Neural progenitor cell (in vitro differentiated cells): ENCODE measurements at regions not wholly inside any gene's neighbourhood (a gene's known extent, or its start where the extent isn't known, plus 50 kb on each side); places are given as distances from the start of the nearest gene placed in this dataset.

Experiments used
- DNase-seq: peaks from one replicate; pipeline ENCODE4 v3.0.0-alpha.2; 2016; ENCODE audit warnings: low spot score
- H2AFZ ChIP-seq: fragments of 200-600 bp; sonication (generic); replicated peaks from 2 replicates; pipeline ENCODE4 v1.6.1; 2016; ENCODE audit warnings: antibody characterized with exemption
- H3F3A ChIP-seq: fragments of 200-600 bp; sonication (generic); 2 replicates; pipeline ENCODE4 v1.6.1; 2016; ENCODE audit warnings: antibody characterized with exemption, low read depth
- H3K27ac ChIP-seq: fragments of 200-600 bp; sonication (generic); 2 replicates; pipeline ENCODE4 v1.5.1; 2016; ENCODE audit warnings: mild to moderate bottlenecking
- H3K27me3 ChIP-seq: fragments of 200-600 bp; sonication (generic); 2 replicates; pipeline ENCODE4 v1.6.1; 2016; ENCODE audit warnings: mild to moderate bottlenecking, moderate library complexity
- H3K36me3 ChIP-seq: fragments of 200-600 bp; sonication (generic); 2 replicates; pipeline ENCODE4 v1.5.1; 2016
- H3K4me1 ChIP-seq: fragments of 200-600 bp; sonication (generic); 2 replicates; pipeline ENCODE4 v1.6.1; 2016; ENCODE audit warnings: mixed run types
- H3K4me2 ChIP-seq: fragments of 200-600 bp; sonication (generic); 2 replicates; pipeline ENCODE4 v1.6.1; 2016
- H3K4me3 ChIP-seq: fragments of 200-600 bp; sonication (generic); 2 replicates; pipeline ENCODE4 v1.5.1; 2016
- H3K79me2 ChIP-seq: fragments of 200-600 bp; sonication (generic); 2 replicates; pipeline ENCODE4 v1.6.1; 2016; ENCODE audit warnings: low read depth
- H3K9ac ChIP-seq: fragments of 200-600 bp; sonication (generic); 2 replicates; pipeline ENCODE4 v1.6.1; 2016
- H3K9me3 ChIP-seq: fragments of 200-600 bp; sonication (generic); 2 replicates; pipeline ENCODE4 v1.5.1; 2016; ENCODE audit warnings: low read depth
- H4K20me1 ChIP-seq: fragments of 200-600 bp; sonication (generic); 2 replicates; pipeline ENCODE4 v1.6.1; 2016; ENCODE audit warnings: low read depth
- H3K27ac Mint-ChIP-seq: 3 replicates; pipeline ENCODE4 v1.8.0; 2021; ENCODE audit warnings: mixed read lengths
- H3K27me3 Mint-ChIP-seq: 2 replicates; pipeline ENCODE4 v1.8.0; 2022; ENCODE audit warnings: low read depth, mild to moderate bottlenecking, inconsistent platforms, moderate library complexity, mixed read lengths; ENCODE audit not compliant: insufficient read depth
- H3K36me3 Mint-ChIP-seq: 3 replicates; pipeline ENCODE4 v1.8.0; 2021; ENCODE audit warnings: mixed read lengths
- H3K4me1 Mint-ChIP-seq: 3 replicates; pipeline ENCODE4 v1.8.0; 2021; ENCODE audit warnings: mixed read lengths
- H3K4me3 Mint-ChIP-seq: 3 replicates; pipeline ENCODE4 v1.8.0; 2021; ENCODE audit warnings: mild to moderate bottlenecking, moderate library complexity, mixed read lengths
- H3K9me3 Mint-ChIP-seq: 3 replicates; pipeline ENCODE4 v1.8.0; 2020; ENCODE audit warnings: mixed read lengths
- EZH2 ChIP-seq: fragments of 200-600 bp; sonication (generic); IDR thresholded peaks from 2 replicates; pipeline ENCODE4 v1.6.1; 2017; ENCODE audit warnings: antibody characterized with exemption, mild to moderate bottlenecking, moderate library complexity
- EZH2phosphoT487 ChIP-seq: fragments of 200-600 bp; sonication (generic); IDR thresholded peaks from 2 replicates; pipeline ENCODE4 v1.6.1; 2017; ENCODE audit warnings: antibody characterized with exemption
- TF ChIP-seq, protein P1 (sequence below): fragments of 200-600 bp; sonication (generic); IDR thresholded peaks from 2 replicates; pipeline ENCODE4 v1.5.1; 2017; ENCODE audit warnings: antibody characterized with exemption, mild to moderate bottlenecking

DNA sequence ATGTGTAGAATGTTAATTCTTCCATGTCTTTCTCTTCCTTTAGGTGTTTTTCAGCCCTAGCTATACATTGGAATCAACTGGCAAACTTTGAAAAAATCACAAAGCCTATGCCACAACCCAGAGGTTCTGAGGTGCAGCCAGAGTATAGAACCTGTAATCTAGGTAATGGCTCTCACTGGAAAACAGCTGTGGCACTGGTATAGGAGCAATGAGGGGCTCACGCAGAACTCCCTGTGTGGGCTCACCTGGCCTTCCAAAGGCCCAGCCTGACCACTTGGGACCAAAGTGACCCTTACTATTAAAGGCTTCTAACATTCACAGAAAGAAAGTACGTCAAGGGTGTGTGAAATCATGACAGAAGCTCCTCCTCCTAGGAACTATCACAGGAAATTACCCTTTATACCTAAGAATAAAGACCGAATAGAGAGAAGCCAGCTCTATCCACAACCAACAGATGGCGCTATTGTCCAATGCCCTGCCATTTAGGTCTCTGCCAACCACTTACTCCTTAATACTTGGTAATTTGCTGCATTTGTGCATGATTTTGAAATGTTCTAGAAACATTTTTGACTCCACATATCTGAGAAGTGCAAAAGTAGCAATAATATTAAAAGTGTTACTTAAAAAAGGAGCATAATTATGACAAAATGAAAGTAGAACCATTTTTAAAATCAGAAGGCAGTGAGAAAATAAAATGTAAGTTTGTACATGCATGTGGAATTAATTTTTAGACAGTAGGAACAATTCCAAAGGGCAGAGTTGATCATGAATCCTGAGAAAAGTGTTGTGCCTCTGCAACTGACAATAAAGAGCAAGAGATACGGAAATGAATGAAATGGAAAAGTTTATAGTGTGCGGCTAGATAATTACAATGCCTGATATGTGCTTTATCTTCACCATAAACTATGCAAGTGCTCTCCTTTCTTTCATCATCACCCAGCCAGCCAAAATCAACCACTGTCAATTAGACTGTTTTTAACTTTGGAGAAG lies 93.1 kb upstream of the HAO2 start:
- Histone ChIP-seq H2AFZ (no peak overlapping the region), H3F3A (no peaks in the 10 kb centered on the region), H4K20me1 (no peaks in the 10 kb centered on the region), H3K9me3 (no peaks in the 10 kb centered on the region), H3K27me3 (no peaks in the 10 kb centered on the region), H3K4me1 (no peaks in the 10 kb centered on the region), H3K79me2 (no peaks in the 10 kb centered on the region), H3K27ac (no peak overlapping the region), H3K4me3 (no peak overlapping the region), H3K9ac (no peak overlapping the region), H3K4me2 (no peak overlapping the region), H3K36me3 (no peaks in the 10 kb centered on the region)
- H3K27ac Mint-ChIP-seq, result no peak overlapping the region
- H3K36me3 Mint-ChIP-seq, result no peaks in the 10 kb centered on the region
- peaks cover 2% of the 10 kb centered on the region for H3K27me3 Mint-ChIP-seq
- no peak overlapping the region for H3K4me3 Mint-ChIP-seq
- peak; percentile 79 for DNase-seq
- TF ChIP-seq, protein P1, sequence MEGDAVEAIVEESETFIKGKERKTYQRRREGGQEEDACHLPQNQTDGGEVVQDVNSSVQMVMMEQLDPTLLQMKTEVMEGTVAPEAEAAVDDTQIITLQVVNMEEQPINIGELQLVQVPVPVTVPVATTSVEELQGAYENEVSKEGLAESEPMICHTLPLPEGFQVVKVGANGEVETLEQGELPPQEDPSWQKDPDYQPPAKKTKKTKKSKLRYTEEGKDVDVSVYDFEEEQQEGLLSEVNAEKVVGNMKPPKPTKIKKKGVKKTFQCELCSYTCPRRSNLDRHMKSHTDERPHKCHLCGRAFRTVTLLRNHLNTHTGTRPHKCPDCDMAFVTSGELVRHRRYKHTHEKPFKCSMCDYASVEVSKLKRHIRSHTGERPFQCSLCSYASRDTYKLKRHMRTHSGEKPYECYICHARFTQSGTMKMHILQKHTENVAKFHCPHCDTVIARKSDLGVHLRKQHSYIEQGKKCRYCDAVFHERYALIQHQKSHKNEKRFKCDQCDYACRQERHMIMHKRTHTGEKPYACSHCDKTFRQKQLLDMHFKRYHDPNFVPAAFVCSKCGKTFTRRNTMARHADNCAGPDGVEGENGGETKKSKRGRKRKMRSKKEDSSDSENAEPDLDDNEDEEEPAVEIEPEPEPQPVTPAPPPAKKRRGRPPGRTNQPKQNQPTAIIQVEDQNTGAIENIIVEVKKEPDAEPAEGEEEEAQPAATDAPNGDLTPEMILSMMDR, result peak; percentile 98
- TF ChIP-seq EZH2phosphoT487 (no peak), EZH2 (no peak)
- H3K9me3 Mint-ChIP-seq, result no peaks in the 10 kb centered on the region
- peaks cover 12% of the 10 kb centered on the region for H3K4me1 Mint-ChIP-seq

- TF ChIP-seq, protein P1, result peak; percentile 29
- TF ChIP-seq EZH2phosphoT487, result no peak
- Histone ChIP-seq H3K9ac (no peak overlapping the region), H4K20me1 (no peaks in the 10 kb centered on the region), H2AFZ (no peak overlapping the region), H3K36me3 (no peaks in the 10 kb centered on the region), H3K4me1 (no peaks in the 10 kb centered on the region), H3K4me3 (no peak overlapping the region), H3K9me3 (no peaks in the 10 kb centered on the region), H3F3A (no peaks in the 10 kb centered on the region), H3K4me2 (no peak overlapping the region), H3K27ac (no peak overlapping the region), H3K79me2 (no peaks in the 10 kb centered on the region), H3K27me3 (no peaks in the 10 kb centered on the region)
- Mint-ChIP-seq H3K27ac (no peak overlapping the region), H3K27me3 (peaks cover 2% of the 10 kb centered on the region), H3K4me3 (no peak overlapping the region), H3K4me1 (peaks cover 14% of the 10 kb centered on the region), H3K9me3 (no peaks in the 10 kb centered on the region), H3K36me3 (no peaks in the 10 kb centered on the region)
- DNase-seq, result peak; percentile 15
Observed at GRCh38 chr1:119276558-119276957, 92.0 kb upstream of the HAO2 start.

DNA sequence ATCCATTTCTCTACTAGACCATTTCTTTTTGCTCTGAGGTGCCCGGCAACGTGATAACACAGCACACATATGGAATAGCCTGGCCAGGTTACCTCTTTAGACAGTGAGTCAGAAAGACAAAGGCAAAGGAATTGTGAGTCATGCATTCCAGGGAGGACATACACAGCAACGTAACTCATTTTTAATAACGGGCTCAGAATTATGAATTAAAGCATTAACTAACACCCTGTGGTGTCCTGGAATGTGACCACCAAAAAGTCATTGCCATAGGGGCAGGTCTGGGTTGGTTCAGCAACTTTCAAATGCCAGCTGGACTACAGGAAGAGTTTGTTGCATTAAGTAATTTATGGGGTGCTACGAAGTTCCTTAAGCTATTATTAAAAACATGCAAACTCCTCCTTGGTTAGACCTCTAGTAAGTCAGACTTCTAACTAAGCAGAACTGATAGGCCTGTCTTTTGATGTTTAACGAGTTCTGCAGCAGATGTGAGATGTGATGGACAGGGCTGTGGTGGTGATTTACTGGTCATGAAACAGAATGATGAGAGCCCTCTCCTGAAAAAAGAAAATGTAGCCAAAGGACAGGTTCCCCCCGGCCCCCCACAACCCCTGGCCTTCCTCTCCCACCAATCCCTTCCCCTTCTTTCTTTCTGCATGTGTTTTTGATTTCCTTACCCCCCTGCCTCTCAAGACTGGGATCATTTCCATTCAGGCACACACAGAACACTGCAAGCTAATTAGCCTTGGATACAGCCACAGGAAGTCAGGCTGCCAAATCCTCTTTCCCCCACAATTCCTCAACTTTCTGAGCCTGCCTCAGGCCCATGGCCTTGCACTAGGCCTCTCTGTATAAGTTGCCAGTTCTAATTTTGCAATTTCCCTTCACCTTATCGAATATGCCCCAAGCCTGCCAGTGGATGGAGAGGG lies 88.9 kb upstream of the HAO2 start:
- no peaks in the 10 kb centered on the region for H3K79me2 ChIP-seq
- no peaks in the 10 kb centered on the region for H4K20me1 ChIP-seq
- H3K36me3 ChIP-seq, result no peaks in the 10 kb centered on the region
- no peak overlapping the region for H3K27ac ChIP-seq
- Mint-ChIP-seq H3K27ac (peak overlapping the region; percentile 86), H3K27me3 (peaks cover 2% of the 10 kb centered on the region), H3K36me3 (no peaks in the 10 kb centered on the region), H3K9me3 (no peaks in the 10 kb centered on the region), H3K4me3 (no peak overlapping the region), H3K4me1 (peaks cover 14% of the 10 kb centered on the region)
- H3K4me1 ChIP-seq, result no peaks in the 10 kb centered on the region
- no peaks in the 10 kb centered on the region for H3F3A ChIP-seq
- H3K27me3 ChIP-seq, result no peaks in the 10 kb centered on the region
- no peaks in the 10 kb centered on the region for H3K9me3 ChIP-seq
- peak overlapping the region; percentile 38 for H3K4me2 ChIP-seq
- TF ChIP-seq EZH2, result no peak
- TF ChIP-seq EZH2phosphoT487, result no peak
- TF ChIP-seq, protein P1, result no peak
- no peak for DNase-seq
- no peak overlapping the region for H2AFZ ChIP-seq
- no peak overlapping the region for H3K4me3 ChIP-seq
- no peak overlapping the region for H3K9ac ChIP-seq
